H1 (cell line): ENCODE measurements at regions not wholly inside any gene's neighbourhood (a gene's known extent, or its start where the extent isn't known, plus 50 kb on each side); places are given as distances from the start of the nearest gene placed in this dataset.

ENCODE experiments used
- CTCF ChIA-PET: fragments of 300-600 bp; sonication (Branson Sonifier 250); formaldehyde crosslinking; loops from one replicate; lab custom pipeline; 2021; ENCODE audit not compliant: partially characterized antibody; lab: Charles Lee
- POLR2A ChIA-PET: fragments of 300-600 bp; sonication (Branson Sonifier 250); formaldehyde crosslinking; loops from one replicate; lab custom pipeline; 2021; ENCODE audit warnings: inconsistent platforms; ENCODE audit not compliant: partially characterized antibody; lab: Charles Lee
- DNase-seq, 2 experiments: peaks; one replicate each; pipeline versions ENCODE4 v3.0.0 to v3.0.0-alpha.2; 2010 to 2022; ENCODE audit warnings: low spot score in 2 of 2, low read depth in 1 of 2, mixed read lengths in 1 of 2
- FAIRE-seq: peaks from 2 replicates; lab custom pipeline; 2011; peaks lifted over from hg19 to GRCh38; lab: Jason Lieb, UNC
- H2AFZ ChIP-seq: 2 replicates; pipeline ENCODE4 v1.8.1; 2012; ENCODE audit warnings: low read length, inconsistent platforms
- H2AK5ac ChIP-seq: 2 replicates; pipeline ENCODE4 v1.6.1; 2013; ENCODE audit warnings: low read depth, low read length
- H2BK120ac ChIP-seq: replicated peaks from 2 replicates; pipeline ENCODE3; 2013; ENCODE audit warnings: low read depth, low read length, inconsistent platforms
- H2BK12ac ChIP-seq: 2 replicates; pipeline ENCODE4 v1.6.1; 2013; ENCODE audit warnings: low read depth, low read length
- H2BK15ac ChIP-seq: 2 replicates; pipeline ENCODE4 v1.6.1; 2013; ENCODE audit warnings: low read length
- H2BK20ac ChIP-seq: 2 replicates; pipeline ENCODE4 v1.6.1; 2013; ENCODE audit warnings: low read length
- H2BK5ac ChIP-seq: 2 replicates; pipeline ENCODE4 v1.6.1; 2013; ENCODE audit warnings: low read depth, low read length
- H3K14ac ChIP-seq: 2 replicates; pipeline ENCODE4 v1.6.1; 2013; ENCODE audit warnings: inconsistent platforms; ENCODE audit not compliant: insufficient read length
- H3K18ac ChIP-seq: 2 replicates; pipeline ENCODE4 v1.6.1; 2013; ENCODE audit warnings: low read length; ENCODE audit errors: extremely low read depth
- H3K23ac ChIP-seq: 2 replicates; pipeline ENCODE4 v1.6.1; 2013; ENCODE audit warnings: inconsistent platforms; ENCODE audit not compliant: insufficient read length
- H3K23me2 ChIP-seq: 2 replicates; pipeline ENCODE4 v1.6.1; 2013; ENCODE audit warnings: low read depth, low read length
- H3K27ac ChIP-seq: 2 replicates; pipeline ENCODE4 v1.6.1; 2011; ENCODE audit warnings: low read depth, low read length, inconsistent platforms
- H3K27me3 ChIP-seq, 4 experiments: replicated peaks in 1 of 4; 1 replicate in 1 of 4; 2 replicates in 3 of 4; pipeline versions ENCODE4 v1.6.1 to v1.8.1; 2011 to 2013; ENCODE audit warnings: low read length in 3 of 4, mild to moderate bottlenecking in 3 of 4, inconsistent platforms in 2 of 4, mixed read lengths in 2 of 4, moderate library complexity in 1 of 4; ENCODE audit not compliant: control insufficient read depth in 3 of 4, insufficient read depth in 3 of 4; ENCODE audit errors: extremely low read depth in 1 of 4
- H3K36me3 ChIP-seq, 4 experiments: 2 replicates each; pipeline versions ENCODE4 v1.6.1 to v1.8.1; 2011 to 2013; ENCODE audit warnings: mild to moderate bottlenecking in 4 of 4, low read length in 3 of 4, moderate library complexity in 2 of 4, control low read depth in 1 of 4, inconsistent platforms in 1 of 4; ENCODE audit not compliant: insufficient read depth in 4 of 4, control insufficient read depth in 2 of 4
- H3K4ac ChIP-seq: replicated peaks from 2 replicates; pipeline ENCODE3; 2013; ENCODE audit warnings: low read length, low read depth, mixed read lengths, inconsistent platforms; ENCODE audit not compliant: insufficient read length
- H3K4me1 ChIP-seq, 4 experiments: replicated peaks in 1 of 4; 1 replicate in 1 of 4; 2 replicates in 3 of 4; pipeline versions ENCODE4 v1.6.1 to v1.8.1; 2011 to 2013; ENCODE audit warnings: low read length in 3 of 4, inconsistent platforms in 2 of 4, mixed read lengths in 1 of 4; ENCODE audit not compliant: insufficient read depth in 4 of 4, control insufficient read depth in 3 of 4
- H3K4me2 ChIP-seq, 2 experiments: 2 replicates each; pipeline versions ENCODE4 v1.6.1 to v1.8.1; 2011 to 2013; ENCODE audit warnings: low read depth in 2 of 2, low read length in 2 of 2, control low read depth in 1 of 2, inconsistent platforms in 1 of 2, mild to moderate bottlenecking in 1 of 2; ENCODE audit not compliant: insufficient read depth in 1 of 2
- H3K4me3 ChIP-seq, 4 experiments: fragments of 200-600, 300-600 bp in 1 of 4; sonication (generic), shearing (Covaris generic), sonication (Bioruptor Twin) in 1 of 4; 2 replicates each; pipeline versions ENCODE4 v1.5.1 to v1.8.1; 2011 to 2016; ENCODE audit warnings: low read length in 4 of 4, low read depth in 3 of 4, control low read depth in 2 of 4, inconsistent platforms in 2 of 4, mild to moderate bottlenecking in 2 of 4, mixed read lengths in 1 of 4, moderate library complexity in 1 of 4; ENCODE audit not compliant: insufficient read depth in 2 of 4; ENCODE audit errors: extremely low read depth in 1 of 4
- H3K56ac ChIP-seq: replicated peaks from 2 replicates; pipeline ENCODE3; 2013; ENCODE audit warnings: low read depth, mild to moderate bottlenecking, mixed read lengths, low read length, inconsistent platforms; ENCODE audit not compliant: insufficient read length
- H3K79me1 ChIP-seq: 2 replicates; pipeline ENCODE4 v1.6.1; 2013; ENCODE audit warnings: low read depth, low read length, control low read depth
- H3K79me2 ChIP-seq, 2 experiments: 2 replicates each; pipeline versions ENCODE4 v1.6.1 to v1.8.1; 2012 to 2013; ENCODE audit warnings: low read length in 2 of 2, mild to moderate bottlenecking in 2 of 2, inconsistent platforms in 1 of 2; ENCODE audit not compliant: insufficient read depth in 2 of 2, control insufficient read depth in 1 of 2
- H3K9ac ChIP-seq, 4 experiments: replicated peaks in 1 of 4; 1 replicate in 1 of 4; 2 replicates in 3 of 4; pipeline versions ENCODE4 v1.6.1 to v1.8.1; 2011 to 2013; ENCODE audit warnings: low read depth in 3 of 4, low read length in 3 of 4, control low read depth in 2 of 4, mild to moderate bottlenecking in 2 of 4, moderate library complexity in 2 of 4, inconsistent platforms in 1 of 4; ENCODE audit errors: extremely low read depth in 1 of 4
- H3K9me3 ChIP-seq, 2 experiments: 2 replicates each; pipeline versions ENCODE4 v1.6.1 to v1.8.1; 2012 to 2013; ENCODE audit warnings: mild to moderate bottlenecking in 2 of 2, moderate library complexity in 2 of 2, control low read depth in 1 of 2, inconsistent platforms in 1 of 2, low read depth in 1 of 2, low read length in 1 of 2, mixed read lengths in 1 of 2; ENCODE audit not compliant: insufficient read depth in 2 of 2
- H4K20me1 ChIP-seq, 2 experiments: replicated peaks in 1 of 2; 2 replicates each; pipeline versions ENCODE3 to v1.8.1; 2011 to 2013; ENCODE audit warnings: inconsistent platforms in 2 of 2, low read length in 2 of 2, mild to moderate bottlenecking in 1 of 2; ENCODE audit not compliant: insufficient read depth in 2 of 2, control insufficient read depth in 1 of 2
- H4K5ac ChIP-seq: 2 replicates; pipeline ENCODE4 v1.6.1; 2013; ENCODE audit warnings: low read length, low read depth, mixed read lengths, inconsistent platforms; ENCODE audit not compliant: insufficient read length
- H4K8ac ChIP-seq: 2 replicates; pipeline ENCODE4 v1.8.0; 2013; ENCODE audit warnings: mild to moderate bottlenecking, moderate library complexity, low read length, inconsistent platforms; ENCODE audit not compliant: insufficient read depth; ENCODE audit errors: extremely low read depth
- H4K91ac ChIP-seq: replicated peaks from 2 replicates; pipeline ENCODE3; 2013; ENCODE audit warnings: low read length, mixed read lengths, inconsistent platforms; ENCODE audit not compliant: insufficient read length
- CBX8 ChIP-seq: fragments of 300-800, 300-1000 bp; sonication (generic); IDR thresholded peaks from 2 replicates; pipeline ENCODE4 v1.7.1; 2016; ENCODE audit warnings: low read depth, low read length, borderline replicate concordance
- CTBP2 ChIP-seq: IDR thresholded peaks from 2 replicates; pipeline ENCODE4 v1.7.0; 2011; ENCODE audit warnings: borderline replicate concordance, mild to moderate bottlenecking, moderate library complexity, mixed read lengths, low read length; ENCODE audit not compliant: insufficient read depth, insufficient read length
- TAF7 ChIP-seq: optimal IDR thresholded peaks from 2 replicates; pipeline ENCODE3; 2011; ENCODE audit warnings: low read depth, mild to moderate bottlenecking, inconsistent platforms, low read length, moderate library complexity, borderline replicate concordance
- WGBS, 2 experiments: shearing (Covaris generic) in 1 of 2; methylation state at CpG; one replicate each; pipeline versions ENCODE4 v1.1.6 to v1.1.7; 2013 to 2015; ENCODE audit warnings: low lambda C conversion rate in 2 of 2, mixed read lengths in 2 of 2, inconsistent platforms in 1 of 2, low coverage in 1 of 2, missing lambda C conversion rate in 1 of 2; ENCODE audit not compliant: insufficient replicate concordance in 2 of 2, insufficient coverage in 1 of 2, insufficient read length in 1 of 2; ENCODE audit errors: extremely low coverage in 1 of 2, missing lambda C conversion rate in 1 of 2; 5-methylcytosine and 5-hydroxymethylcytosine counted together

GRCh38 chr14:71549421-71550050 is 382.7 kb upstream of the RGS6 start:
- Histone ChIP-seq H3K27ac (no peak overlapping the region), H4K91ac (no peak overlapping the region), H3K4ac (no peak overlapping the region), H4K5ac (no peak overlapping the region), H2BK12ac (no peak overlapping the region), H3K9ac (no peak overlapping the region), H3K27me3 (no peaks in the 10 kb centered on the region), H3K4me2 (no peak overlapping the region), H2BK20ac (no peak overlapping the region), H3K79me1 (no peaks in the 10 kb centered on the region), H2BK5ac (no peak overlapping the region), H3K18ac (no peak overlapping the region), H3K4me1 (no peaks in the 10 kb centered on the region), H4K20me1 (no peaks in the 10 kb centered on the region), H3K14ac (no peak overlapping the region), H3K23ac (no peak overlapping the region), H2BK15ac (no peak overlapping the region), H2AK5ac (no peak overlapping the region), H2AFZ (no peak overlapping the region), H3K56ac (no peak overlapping the region), H4K8ac (no peak overlapping the region), H3K4me3 (no peak overlapping the region), H3K36me3 (no peaks in the 10 kb centered on the region), H3K23me2 (no peaks in the 10 kb centered on the region), H3K9me3 (no peaks in the 10 kb centered on the region), H2BK120ac (no peak overlapping the region), H3K79me2 (peaks cover 0 to 4% of the 10 kb centered on the region in 2 experiments; a peak in 1 of 4 replicates)
- TF ChIP-seq CTBP2 (no peak), TAF7 (no peak), CBX8 (no peak)
- DNase-seq (no peak), FAIRE-seq (no peak)
- CTCF ChIA-PET: interaction anchor here (0.9 to 1.9 kb wide), 5 partner anchors 9 to 171 kb away, joined by 3 to 9 read pairs (median 4); no protein-coding TSS in a partner anchor
- WGBS, 2 experiments: 95% methylated on average over 6 of the region's 6 CpGs; no CpG with 5 or more reads in 1 of the 2 experiments
- POLR2A ChIA-PET: no interaction called here
